NCI-H2196 (cell line): ENCODE measurements at regions not wholly inside any gene's neighbourhood (a gene's known extent, or its start where the extent isn't known, plus 50 kb on each side); places are given as distances from the start of the nearest gene placed in this dataset.

ENCODE experiments used
- DNase-seq: peaks from one replicate; lab custom pipeline; 2025; ENCODE audit not compliant: unreplicated experiment; lab: John Stamatoyannopoulos, UW

DNA sequence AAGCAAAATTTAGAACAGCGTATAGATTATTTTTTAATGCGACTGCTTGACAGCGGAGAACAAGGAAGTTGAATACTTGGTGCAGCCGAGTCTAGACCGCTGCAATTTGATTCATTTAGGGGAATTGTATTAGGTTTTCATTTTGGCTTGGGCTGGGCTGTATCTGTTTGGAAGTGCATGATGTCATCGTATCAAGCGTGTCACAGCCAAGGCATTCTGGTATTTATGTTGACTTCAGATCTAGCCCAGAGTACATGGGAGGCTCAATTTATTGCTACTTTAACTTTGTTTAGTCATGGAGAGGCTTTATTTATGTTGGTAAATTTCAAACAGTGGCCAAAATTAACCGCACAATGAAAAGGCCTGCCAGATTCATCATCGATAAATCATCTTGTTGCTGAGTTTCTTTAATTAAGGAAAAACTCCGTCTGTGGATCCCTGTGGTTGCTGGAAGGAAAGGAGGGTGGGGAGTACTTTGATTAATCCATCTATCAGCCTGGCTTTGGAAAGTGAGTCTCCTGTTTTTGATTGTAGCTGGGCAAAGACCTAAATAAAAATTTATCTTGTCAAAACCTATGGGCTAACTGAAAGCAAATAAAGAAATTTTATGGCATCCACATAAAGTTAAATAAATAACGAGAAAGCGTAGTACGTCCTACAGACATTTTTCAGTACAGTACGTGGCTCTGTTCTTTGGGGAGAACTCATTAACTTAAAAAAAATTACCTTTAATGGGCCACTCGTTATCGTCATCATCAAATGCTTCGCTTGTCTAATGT is 230.4 kb upstream of the SPRED2 start:
- no peak for DNase-seq

DNA sequence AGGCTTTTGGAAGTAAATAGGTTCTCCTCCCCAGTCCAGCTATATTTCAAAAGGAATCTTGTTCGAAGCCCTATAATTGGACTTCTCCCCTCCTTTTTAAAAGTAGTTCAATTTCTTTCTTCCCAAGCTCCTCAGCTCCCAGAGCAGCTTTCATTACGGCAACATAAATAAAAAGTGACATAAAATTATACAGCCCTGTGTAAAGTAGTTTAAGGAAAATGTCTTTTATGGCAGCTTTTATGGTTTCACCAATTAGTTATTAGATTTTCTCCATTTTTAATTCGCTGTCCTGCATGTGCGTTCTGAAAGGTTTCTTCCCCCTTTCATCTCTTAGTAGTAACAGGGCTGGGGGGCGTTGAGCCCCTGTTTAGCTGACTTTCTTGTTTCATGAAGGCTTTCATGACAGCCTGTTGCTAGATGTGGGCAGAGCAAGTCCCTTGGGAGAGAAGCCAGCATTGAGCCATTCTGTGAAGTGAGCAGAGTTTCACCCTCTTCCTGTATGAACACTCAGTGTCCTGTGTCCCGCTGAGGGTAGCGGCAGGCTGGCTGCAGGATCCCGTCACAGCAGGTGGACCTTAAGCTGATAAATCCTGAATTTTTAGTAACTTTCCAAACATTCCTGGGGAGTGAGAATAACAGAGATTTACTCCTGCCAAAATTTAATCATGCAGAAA is 229.7 kb upstream of the SPRED2 start:
- DNase-seq, result no peak

DNA sequence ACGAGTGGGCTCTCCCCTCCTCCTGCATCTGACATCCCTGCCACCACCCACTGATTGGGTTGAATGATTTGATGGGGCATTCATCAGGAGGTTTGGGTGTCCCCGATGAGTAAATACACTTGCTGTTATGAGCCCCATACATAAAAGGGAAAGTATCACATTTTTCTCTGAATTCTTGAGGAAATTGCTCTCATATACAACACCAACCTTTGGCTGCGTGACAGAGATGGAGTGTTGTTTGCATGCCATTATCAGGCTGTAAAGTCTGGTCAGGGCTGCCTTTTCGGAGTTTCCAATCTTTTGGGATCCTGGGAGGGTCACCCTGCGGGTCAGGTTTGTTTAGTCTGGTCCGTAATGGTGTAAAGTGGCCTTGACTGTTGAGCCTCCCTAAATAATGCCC is 227.9 kb upstream of the SPRED2 start:
- no peak for DNase-seq

DNA sequence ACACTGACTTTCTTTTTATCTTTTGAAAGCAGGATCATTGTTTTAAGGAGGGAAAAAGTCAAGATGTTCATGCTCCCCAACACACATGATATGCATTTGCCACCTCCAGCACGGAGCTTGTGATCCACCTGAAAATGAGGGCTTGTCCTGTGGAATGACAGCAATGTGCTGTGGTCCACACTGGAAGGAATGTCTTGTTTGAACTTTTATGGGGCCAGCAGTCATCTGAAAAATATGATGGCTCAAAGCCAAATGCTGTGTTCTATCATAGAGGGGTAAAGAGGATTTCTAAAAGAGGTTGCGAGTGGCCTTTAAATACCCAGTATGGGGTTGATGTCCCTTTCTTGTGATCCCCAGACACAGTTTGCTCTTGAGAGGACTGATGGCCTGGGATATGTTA is 226.5 kb upstream of the SPRED2 start:
- DNase-seq, result no peak

DNA sequence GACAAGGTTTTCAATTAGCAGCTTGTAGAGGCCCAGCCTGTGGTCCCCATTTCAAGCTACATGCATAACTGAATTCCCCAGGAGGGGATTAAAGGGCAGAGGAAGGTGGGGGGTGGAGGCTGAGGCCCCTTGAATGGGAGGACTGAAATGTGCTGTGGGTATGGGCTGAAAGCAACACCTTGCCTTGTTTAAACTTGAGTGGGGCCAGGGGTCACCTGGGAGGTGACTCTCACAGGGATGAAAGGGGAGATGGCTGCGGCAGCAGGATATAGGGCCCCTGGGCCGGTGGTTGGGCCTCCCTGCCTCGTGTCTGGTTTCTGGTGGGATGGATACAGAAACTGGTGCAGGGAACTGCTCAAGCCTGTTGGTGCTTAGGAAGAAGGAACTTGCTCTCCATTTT is 225.9 kb upstream of the SPRED2 start:
- DNase-seq, result no peak

DNA sequence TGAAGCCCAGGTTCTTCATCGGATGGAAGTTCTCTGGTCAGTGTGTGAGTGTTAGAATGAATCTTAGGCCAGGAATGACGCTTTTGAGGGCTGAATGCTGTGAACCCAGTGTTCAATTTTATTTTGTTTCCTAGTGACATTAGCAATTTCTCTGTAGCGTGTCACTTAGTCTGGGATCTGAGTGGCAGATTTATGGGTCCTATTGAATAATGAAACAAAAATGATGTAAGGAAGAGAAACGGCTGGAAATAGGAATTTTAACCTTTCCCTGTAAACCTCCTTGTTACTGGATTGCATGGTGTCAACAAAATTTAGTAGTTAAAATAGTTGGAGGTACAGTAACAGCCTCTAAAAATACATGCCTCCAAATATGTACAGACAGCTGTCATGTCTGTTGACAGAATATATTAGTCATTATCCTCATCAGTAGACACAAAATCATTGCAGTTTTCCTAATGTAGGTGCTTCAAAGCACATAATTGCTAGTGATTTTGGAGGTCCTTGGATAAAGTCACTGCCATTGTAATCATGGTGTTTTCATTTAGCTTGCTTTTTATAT is 223.8 kb upstream of the SPRED2 start:
- DNase-seq, result no peak

DNA sequence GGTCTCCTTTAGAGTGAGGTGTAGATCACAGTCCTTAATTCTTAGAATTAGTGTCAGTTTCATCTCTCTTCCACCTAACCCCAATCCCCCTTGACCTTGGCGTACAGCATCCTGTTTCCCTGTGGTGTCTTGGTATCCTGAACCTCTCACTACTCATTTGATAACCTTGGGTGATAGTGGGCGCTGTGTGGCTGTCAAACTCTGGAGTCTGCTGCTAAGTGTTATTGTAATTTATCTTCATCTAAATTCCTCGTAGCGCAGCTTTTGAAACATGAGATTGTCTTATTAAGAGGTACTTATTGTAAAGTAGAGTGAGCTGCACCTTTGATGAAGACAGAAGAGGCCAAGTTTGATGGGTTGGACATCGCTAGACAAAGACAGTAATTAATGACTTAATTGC is 222.6 kb upstream of the SPRED2 start:
- DNase-seq, result no peak

DNA sequence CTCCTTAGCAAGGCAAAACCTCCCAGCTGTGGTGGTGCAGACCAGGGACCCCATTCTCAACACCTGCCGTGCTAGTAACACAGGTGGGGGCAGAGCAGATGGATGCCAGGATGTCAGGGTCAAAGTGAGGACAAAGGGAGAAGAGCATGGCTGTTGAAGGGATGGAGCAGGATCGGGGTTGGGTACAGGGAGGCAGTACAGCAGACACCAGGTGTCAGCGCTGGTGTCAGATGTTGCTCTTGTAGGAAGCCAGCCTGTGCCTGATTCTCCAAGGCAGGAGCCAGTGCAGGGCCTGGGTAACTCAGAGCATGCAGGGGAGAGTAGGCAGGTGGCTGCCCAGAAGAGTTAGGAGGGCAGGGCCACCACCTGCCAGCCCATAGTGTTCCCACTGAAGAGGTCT is 222.1 kb upstream of the SPRED2 start:
- no peak for DNase-seq

DNA sequence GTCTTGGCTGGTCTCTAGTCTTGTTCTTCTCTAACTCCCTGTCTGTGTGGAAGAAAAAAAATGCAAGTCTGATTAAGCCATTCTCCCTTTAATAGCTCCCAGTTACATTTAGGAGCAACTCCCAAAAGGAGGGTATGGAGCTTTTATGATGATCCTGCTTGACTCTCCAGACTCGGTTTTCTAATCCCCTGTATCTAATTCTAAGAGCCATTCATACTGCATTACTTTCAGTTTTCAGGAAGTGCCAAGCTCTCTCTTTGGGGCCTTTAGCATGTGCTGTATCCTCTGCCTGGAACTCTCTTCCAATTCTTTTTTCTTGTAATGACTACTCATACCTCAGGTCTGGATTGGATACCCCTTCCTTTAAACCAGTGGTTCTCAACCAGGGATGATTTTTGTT is 219.7 kb upstream of the SPRED2 start:
- no peak for DNase-seq

DNA sequence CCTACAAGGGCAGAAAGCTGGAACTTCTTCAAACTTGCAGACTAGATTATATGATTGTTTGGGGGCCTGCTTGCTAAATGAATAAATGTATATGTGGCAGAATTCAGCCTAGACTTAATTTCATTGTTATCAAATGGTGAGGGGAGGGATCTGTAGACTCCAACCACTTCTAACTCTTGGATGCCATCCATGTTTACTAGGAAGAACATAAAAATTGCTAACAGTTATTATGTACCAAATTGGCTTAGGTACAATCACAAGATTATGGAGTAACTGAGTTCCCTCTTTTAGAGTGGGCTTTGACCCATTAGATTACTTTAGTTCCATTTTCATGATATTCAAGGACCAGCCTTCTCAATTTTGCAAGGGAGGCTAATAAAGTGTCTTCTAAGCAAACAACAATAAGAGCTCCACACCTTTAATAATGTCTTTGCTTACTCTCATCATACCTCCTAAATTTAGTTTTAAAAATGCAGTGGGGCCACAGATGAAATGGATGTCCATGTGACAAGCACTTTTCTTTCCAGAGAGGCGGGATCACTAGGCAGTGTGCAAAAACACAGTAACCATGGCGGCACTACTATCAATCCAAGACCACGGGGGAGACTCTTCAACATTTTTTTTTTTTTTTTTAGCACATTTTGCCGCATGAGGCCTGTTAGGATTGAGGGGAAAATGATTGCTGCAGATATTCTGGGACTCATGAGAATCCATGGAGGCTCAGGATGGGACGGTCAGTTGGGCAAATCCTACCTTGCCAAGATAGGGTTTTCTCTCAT is 217.6 kb upstream of the SPRED2 start:
- no peak for DNase-seq

DNA sequence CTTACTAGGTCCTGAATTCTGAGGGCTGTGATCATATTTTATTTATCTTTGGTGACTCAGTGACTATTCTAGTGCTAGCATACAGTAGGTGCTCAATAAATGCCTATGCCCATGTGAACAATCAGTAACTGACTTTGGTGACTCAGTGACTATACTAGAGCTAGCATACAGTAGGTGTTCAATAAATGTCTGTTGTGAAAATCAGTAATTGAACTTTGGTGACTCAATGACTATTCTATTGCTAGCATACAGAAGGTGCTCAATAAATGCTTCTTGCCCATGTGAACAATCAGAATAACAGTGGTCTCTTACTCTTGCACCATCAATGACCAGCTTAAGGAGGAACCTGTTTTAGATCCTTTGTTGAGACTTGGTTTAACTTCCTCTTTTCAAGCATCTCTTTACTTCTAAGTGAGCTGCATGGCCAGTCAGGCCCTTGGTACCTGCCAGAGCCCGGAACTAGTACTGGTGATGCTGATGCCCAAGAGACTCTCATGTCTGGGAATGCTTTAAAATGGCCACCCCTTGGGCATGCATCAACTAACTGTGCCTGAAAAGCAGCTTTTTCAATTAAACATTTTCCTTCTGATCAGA is 214.9 kb upstream of the SPRED2 start:
- DNase-seq, result no peak

DNA sequence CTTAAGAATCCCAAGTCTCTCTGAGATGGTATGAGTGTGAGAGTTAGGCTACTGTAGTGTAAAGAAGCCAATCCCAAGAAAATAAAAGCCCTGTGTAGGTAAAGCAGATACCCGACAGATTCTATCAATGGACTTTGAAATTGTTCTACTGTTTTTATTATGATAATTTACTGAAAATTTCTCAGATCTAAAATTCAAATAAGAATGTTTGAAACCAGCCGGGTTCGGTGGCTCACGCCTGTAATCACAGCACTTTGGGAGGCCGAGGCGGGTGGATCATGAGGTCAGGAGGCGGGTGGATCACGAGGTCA is 208.3 kb upstream of the SPRED2 start:
- no peak for DNase-seq

DNA sequence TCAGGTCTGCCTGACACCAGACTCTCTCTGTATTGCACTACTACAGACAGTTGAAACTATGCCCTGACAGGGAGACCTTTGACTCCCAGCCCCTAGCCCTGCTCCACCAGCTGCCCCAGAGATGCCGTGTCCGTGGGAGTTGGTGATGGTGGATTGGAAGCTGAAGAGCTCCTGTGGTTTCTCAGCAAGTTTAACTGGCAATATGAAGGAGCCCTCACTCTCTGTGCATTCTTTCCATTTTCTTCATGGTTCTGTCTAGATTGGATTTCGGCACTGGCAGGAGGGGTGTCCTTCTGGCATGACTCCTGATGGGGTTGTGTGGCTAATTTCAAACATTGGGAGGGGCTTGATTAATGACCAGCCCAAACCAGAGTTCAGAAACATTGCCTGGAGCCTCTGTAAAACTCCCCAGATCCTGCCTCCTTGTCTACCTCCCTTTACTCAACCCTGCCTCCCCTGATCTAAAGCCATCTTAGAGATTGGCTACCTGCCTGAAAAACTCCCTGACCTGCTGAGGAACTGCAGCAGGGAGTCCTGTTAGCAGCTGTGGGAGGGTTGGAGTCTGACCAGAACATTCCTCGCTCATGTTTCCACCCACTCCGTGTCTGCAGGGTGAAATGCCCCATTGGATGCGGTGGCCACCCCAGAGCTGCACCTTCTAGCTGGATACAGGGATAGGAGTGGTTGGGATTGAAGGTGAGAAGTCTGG is 206.9 kb upstream of the SPRED2 start:
- DNase-seq, result no peak

DNA sequence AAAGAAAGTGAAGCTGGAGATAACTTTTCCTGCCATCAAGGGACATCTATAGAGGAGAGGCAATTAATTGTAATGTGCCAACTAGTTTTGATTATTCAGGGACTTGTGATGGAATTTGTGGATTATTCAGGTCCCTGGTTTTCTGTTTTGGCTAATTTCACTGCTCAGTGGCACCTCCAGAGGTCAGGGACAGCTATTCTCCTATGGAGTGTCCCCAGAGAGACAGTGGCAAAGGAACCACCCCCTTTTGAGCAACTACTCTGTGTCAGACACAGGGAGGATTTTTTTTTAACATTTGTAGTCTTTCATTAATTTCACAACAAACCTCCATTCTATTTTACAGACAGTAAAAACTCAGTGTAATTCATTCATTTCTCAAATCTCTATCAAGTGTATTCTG is 206.0 kb upstream of the SPRED2 start:
- DNase-seq, result no peak

DNA sequence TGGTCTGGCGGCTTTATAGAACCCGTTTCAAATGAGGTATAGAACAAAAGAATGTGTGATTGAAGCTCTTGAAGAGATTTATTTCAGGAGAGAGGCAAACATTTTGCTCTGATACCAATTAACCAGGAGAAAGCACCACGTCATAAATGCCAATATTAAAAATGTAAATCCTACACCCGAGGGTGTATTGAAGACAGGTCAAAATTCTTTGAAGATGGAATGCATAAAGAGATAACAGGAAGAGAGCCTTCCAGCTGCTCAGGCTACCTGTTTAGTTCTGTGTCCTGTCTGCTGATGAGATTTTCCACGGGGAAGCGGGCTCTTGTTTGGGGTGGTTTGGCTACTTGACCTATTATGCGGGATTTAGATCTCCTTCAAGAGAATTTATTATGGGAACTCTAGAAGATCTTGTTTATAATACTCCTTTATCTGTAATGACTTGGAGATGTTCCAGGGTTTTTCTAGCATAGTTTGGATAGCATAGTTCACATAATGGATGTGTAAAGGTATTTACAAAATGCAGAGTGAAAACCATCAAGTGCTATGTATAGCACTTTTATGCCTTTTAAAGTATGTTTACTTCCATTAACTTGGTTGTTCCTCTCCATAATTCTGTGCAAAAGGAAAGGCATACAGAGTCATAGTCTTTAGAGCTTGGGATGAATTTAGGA is 204.5 kb upstream of the SPRED2 start:
- DNase-seq, result no peak

DNA sequence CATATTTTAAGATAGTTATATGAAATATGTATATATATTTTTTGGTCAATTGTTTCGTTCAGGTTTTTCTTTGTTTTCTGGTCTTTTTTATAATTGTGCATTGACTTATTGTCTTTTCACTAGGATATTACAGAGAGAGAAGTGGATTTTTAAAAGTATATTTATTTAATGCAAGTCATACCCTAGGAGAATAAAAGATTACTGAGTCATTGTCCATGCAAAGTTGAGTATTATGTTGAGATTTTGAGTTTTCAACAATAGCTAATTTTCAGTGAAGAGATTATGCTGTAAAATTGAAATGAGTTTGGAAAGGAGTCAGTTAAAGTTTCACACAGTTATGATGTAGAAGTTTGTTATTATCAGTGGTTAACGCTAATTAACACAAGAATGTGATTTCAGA is 203.6 kb upstream of the SPRED2 start:
- DNase-seq, result no peak

DNA sequence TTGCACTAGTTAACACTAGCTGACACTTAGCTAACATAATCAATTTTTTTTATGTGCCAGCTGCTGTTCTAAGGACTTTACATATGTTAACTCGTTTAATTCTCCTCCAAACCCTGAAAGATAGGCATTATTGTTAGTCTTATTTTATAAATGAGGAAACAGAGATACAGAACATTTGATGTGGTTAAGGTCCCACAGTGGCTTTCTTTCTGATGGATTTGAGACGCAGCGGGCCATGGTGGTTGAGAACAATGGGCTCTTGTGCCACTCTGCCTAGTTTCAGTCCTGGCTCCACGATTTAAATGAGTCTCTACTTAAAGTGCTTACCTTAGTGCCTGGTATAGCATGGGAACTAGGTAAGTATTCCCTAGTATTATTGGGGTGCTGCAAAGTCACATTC is 201.9 kb upstream of the SPRED2 start:
- no peak for DNase-seq

DNA sequence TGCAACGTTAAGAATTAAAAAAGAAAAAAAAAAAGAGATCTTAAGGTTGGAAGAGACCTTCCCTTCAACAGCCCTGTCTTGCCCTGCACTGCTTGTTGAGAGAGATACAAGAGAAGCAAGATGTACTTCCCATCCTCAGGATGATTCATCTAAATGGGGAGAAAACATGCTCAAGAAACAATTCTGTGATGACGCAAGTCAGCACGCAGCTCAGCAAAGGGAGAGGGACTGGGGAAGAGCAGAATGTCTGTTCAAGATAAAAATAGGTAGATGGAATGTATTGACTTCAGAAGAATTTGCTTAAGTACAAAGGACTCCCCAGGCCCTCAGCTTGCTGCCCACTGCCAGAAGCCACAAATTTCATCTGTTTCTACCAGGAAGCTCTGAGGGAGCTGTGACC is 198.2 kb upstream of the SPRED2 start:
- no peak for DNase-seq

DNA sequence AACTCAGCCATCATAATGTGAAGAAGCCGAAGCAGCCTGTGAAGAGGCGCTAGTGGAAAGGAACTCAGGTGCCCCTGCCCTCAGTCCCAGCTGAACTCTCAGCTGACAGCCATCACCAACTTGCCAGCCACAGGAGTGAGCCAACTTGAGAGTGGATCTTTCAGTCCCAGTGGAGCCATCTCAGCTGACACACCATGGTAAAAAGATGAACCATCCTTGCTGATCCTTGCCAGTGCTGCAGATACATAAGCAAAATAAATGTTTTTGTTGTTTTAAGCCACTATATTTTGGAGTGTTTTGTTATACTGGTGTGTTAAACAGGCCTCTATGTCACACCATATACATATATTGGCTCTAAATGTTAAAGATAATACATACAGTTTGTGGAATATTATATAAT is 195.8 kb upstream of the SPRED2 start:
- no peak for DNase-seq

DNA sequence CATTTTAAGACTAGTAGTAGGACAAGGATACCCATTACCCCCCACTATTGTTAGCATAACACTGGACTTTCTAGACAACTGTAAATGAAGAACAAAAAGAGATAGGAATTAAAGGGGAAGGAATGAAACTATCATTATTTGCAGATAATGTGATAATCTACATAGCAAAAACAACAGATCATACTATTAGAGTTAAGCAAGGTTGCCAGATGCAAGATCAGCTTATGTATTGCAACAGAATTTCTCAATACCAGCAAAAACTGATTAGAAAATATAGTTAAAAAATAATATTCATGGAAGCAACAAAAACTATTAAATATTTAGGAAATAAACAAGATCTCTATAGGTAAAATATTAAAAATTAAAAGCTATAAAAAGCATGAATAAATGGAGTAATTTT is 194.4 kb upstream of the SPRED2 start:
- DNase-seq, result no peak
